SU-DHL-6 (cell line): ENCODE measurements at regions not wholly inside any gene's neighbourhood (a gene's known extent, or its start where the extent isn't known, plus 50 kb on each side); places are given as distances from the start of the nearest gene placed in this dataset.

Experiments used
- H2AFZ ChIP-seq: fragments of 200-600 bp; sonication (generic); 2 replicates; pipeline ENCODE4 v1.6.1; 2014; ENCODE audit warnings: low read depth, mild to moderate bottlenecking, moderate library complexity, mixed read lengths, antibody characterized with exemption, low read length; ENCODE audit not compliant: severe bottlenecking
- H3F3A ChIP-seq: fragments of 200-600 bp; shearing (Covaris generic); 2 replicates; pipeline ENCODE4 v1.6.0; 2016; ENCODE audit warnings: antibody characterized with exemption, mild to moderate bottlenecking; ENCODE audit not compliant: insufficient read depth
- H3K27ac ChIP-seq: fragments of 200-600 bp; sonication (generic); 2 replicates; pipeline ENCODE4 v1.5.1; 2016; ENCODE audit warnings: low read depth, mild to moderate bottlenecking, low read length, moderate library complexity, mixed read lengths
- H3K27me3 ChIP-seq: fragments of 200-600 bp; sonication (generic), shearing (Covaris generic); 2 replicates; pipeline ENCODE4 v1.6.0; 2014; ENCODE audit warnings: mild to moderate bottlenecking, low read length
- H3K36me3 ChIP-seq: fragments of 200-600 bp; sonication (generic); 2 replicates; pipeline ENCODE4 v1.6.1; 2014; ENCODE audit warnings: mild to moderate bottlenecking, low read length, mixed read lengths
- H3K4me2 ChIP-seq: fragments of 300-600, 200-600 bp; shearing (Covaris generic), sonication (generic); 2 replicates; pipeline ENCODE4 v1.6.0; 2014; ENCODE audit warnings: low read length, low read depth, mild to moderate bottlenecking; ENCODE audit not compliant: poor library complexity, severe bottlenecking
- H3K4me3 ChIP-seq: fragments of 200-600 bp; sonication (generic); 2 replicates; pipeline ENCODE4 v1.5.1; 2014; ENCODE audit warnings: antibody characterized with exemption, low read length, mild to moderate bottlenecking, mixed read lengths; ENCODE audit not compliant: insufficient read depth, poor library complexity, severe bottlenecking
- H3K79me2 ChIP-seq: fragments of 200-600 bp; sonication (generic); 2 replicates; pipeline ENCODE4 v1.6.1; 2014; ENCODE audit warnings: mild to moderate bottlenecking, low read length, moderate library complexity; ENCODE audit not compliant: insufficient read depth
- H3K9ac ChIP-seq: fragments of 200-600 bp; sonication (generic); 2 replicates; pipeline ENCODE4 v1.7.0; 2014; ENCODE audit warnings: mild to moderate bottlenecking, low read length
- H3K9me2 ChIP-seq: fragments of 200-600 bp; sonication (generic); replicated peaks from 2 replicates; pipeline ENCODE4 v1.6.1; 2014; ENCODE audit warnings: low read length; ENCODE audit not compliant: insufficient read depth
- H3K9me3 ChIP-seq: fragments of 200-600 bp; sonication (generic); 2 replicates; pipeline ENCODE4 v1.6.1; 2014; ENCODE audit warnings: low read length, mixed read lengths; ENCODE audit not compliant: insufficient read depth
- H4K20me1 ChIP-seq: fragments of 200-600 bp; sonication (generic); 2 replicates; pipeline ENCODE4 v1.6.1; 2014; ENCODE audit warnings: low read depth, mild to moderate bottlenecking, antibody characterized with exemption, low read length, moderate library complexity, mixed read lengths
- EZH2phosphoT487 ChIP-seq: fragments of 200-600 bp; sonication (generic), shearing (Covaris generic); conservative IDR thresholded peaks from 2 replicates; pipeline ENCODE4 v1.6.1; 2018; ENCODE audit warnings: mild to moderate bottlenecking, antibody characterized with exemption, low read length, moderate library complexity, mixed read lengths
- TF ChIP-seq, protein P1 (sequence below): fragments of 200-600 bp; sonication (generic); IDR thresholded peaks from one replicate; pipeline ENCODE4 v1.5.1; 2017; ENCODE audit warnings: antibody characterized with exemption, mild to moderate bottlenecking, low read length, moderate library complexity; ENCODE audit not compliant: insufficient read depth, poor library complexity, severe bottlenecking

DNA sequence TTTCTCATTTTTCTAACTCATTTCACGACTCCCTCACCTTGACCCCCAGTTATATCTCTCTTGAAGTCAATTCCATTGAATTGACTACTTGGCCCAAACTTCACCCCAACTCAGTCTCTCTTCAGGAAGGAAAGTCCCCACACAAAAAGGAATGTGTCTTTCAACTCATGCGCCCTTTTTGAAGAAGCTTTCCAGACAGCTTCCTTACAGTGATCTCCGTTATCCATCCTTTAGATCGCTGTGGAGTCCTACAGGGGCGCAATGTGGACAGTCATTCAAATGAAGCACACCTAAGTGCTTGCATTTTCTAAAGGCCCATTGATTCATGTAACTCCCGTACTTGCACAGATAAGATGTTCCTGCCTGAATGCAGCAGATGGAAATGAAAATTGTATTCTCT is 101.1 kb upstream of the VPREB1 start:
- TF ChIP-seq, protein P1, sequence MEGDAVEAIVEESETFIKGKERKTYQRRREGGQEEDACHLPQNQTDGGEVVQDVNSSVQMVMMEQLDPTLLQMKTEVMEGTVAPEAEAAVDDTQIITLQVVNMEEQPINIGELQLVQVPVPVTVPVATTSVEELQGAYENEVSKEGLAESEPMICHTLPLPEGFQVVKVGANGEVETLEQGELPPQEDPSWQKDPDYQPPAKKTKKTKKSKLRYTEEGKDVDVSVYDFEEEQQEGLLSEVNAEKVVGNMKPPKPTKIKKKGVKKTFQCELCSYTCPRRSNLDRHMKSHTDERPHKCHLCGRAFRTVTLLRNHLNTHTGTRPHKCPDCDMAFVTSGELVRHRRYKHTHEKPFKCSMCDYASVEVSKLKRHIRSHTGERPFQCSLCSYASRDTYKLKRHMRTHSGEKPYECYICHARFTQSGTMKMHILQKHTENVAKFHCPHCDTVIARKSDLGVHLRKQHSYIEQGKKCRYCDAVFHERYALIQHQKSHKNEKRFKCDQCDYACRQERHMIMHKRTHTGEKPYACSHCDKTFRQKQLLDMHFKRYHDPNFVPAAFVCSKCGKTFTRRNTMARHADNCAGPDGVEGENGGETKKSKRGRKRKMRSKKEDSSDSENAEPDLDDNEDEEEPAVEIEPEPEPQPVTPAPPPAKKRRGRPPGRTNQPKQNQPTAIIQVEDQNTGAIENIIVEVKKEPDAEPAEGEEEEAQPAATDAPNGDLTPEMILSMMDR = no peak
- TF ChIP-seq EZH2phosphoT487 = no peak
- no peaks in the 10 kb centered on the region for H3F3A ChIP-seq
- no peaks in the 10 kb centered on the region for H3K27me3 ChIP-seq
- H3K9ac ChIP-seq = no peak overlapping the region
- H4K20me1 ChIP-seq = no peaks in the 10 kb centered on the region
- no peaks in the 10 kb centered on the region for H3K9me3 ChIP-seq
- no peaks in the 10 kb centered on the region for H3K79me2 ChIP-seq
- no peak overlapping the region for H3K27ac ChIP-seq
- no peak overlapping the region for H2AFZ ChIP-seq
- no peak overlapping the region for H3K4me2 ChIP-seq
- no peak overlapping the region for H3K4me3 ChIP-seq
- H3K36me3 ChIP-seq = no peaks in the 10 kb centered on the region
- H3K9me2 ChIP-seq = no peaks in the 10 kb centered on the region

DNA sequence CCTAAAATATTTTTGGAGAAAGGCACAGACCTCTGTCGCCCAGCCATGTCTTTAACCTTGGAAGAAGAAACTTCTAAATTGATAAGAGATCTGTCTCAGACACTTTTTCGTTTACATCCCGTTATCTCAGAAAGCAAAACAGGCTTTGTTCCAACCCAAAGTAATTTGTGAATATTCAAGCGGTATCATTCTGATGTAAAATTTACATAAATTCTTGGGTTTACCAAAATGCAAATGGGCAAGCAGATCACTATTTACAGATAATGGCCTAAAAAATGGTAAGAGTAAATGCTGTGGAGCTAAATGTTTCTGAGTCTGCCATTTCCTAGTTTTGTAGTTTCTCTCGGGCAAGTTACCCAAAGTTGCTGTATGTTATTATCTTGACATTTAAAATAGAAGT is 101.9 kb upstream of the VPREB1 start:
- Histone ChIP-seq H3K4me2 (no peak overlapping the region), H4K20me1 (no peaks in the 10 kb centered on the region), H3K27me3 (no peaks in the 10 kb centered on the region), H3K36me3 (no peaks in the 10 kb centered on the region), H3F3A (no peaks in the 10 kb centered on the region), H3K27ac (no peak overlapping the region), H3K9ac (no peak overlapping the region), H3K79me2 (no peaks in the 10 kb centered on the region), H2AFZ (no peak overlapping the region), H3K9me2 (no peaks in the 10 kb centered on the region), H3K9me3 (no peaks in the 10 kb centered on the region), H3K4me3 (no peak overlapping the region)
- no peak for TF ChIP-seq EZH2phosphoT487
- TF ChIP-seq, protein P1 = no peak

DNA sequence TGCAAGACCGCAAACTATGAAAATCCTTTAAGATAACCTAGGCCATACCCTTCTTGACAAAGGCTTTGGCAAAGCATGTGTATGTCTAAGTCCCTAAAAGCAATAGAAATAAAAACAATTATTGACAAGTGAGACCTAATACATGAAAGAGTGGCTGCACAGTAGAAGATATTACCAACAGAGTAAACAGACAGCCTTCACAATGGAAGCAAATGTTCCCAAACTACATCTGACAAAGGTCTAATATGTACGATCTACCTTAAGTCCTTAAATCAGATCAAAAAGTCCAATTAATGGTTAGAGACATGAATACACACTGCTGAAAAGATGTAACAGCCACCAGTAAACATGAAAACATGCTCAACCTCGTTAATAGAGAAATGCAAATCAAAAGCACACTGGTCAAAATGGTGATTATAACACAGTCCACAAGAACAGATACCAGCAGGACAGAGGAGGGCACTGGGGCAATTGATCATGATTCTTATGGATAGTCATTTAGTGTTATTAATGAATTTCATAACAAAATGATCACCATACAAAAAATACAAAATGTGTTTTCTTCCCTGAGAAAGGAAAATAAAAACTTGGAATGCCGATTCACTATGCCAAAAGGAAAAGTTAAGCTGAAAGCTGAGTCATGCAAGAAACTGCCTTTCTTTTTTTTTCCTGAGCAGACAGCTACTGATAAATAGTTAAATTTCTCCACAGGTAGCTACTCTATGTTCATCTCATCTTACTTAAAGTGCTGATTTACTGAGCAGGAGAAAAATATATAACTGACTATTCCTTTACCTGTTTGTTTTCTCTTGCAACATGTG is 102.6 kb upstream of the VPREB1 start:
- Histone ChIP-seq H4K20me1 (no peaks in the 10 kb centered on the region), H3K36me3 (no peaks in the 10 kb centered on the region), H3K4me2 (no peak overlapping the region), H3K9me3 (no peaks in the 10 kb centered on the region), H3K9ac (no peak overlapping the region), H3K9me2 (no peaks in the 10 kb centered on the region), H3K79me2 (no peaks in the 10 kb centered on the region), H3K27ac (no peak overlapping the region), H2AFZ (no peak overlapping the region), H3K27me3 (no peaks in the 10 kb centered on the region), H3K4me3 (no peak overlapping the region), H3F3A (no peaks in the 10 kb centered on the region)
- TF ChIP-seq, protein P1 = no peak
- TF ChIP-seq EZH2phosphoT487 = no peak
